Stimulated activated CD4-positive, alpha-beta T cell treated with anti-CD3 and anti-CD28 coated beads, Interleukin-15, amount 100 ng/mL, for 24 hours (primary cell): ENCODE measurements at regions not wholly inside any gene's neighbourhood (a gene's known extent, or its start where the extent isn't known, plus 50 kb on each side); places are given as distances from the start of the nearest gene placed in this dataset.

Experiments used
- DNase-seq: peaks from one replicate; pipeline ENCODE4 v3.0.0-alpha.2; 2020

GRCh38 chr16:79295746-79296145, 304.8 kb downstream of the MAF start:
- DNase-seq = no peak

- DNase-seq = no peak
Observed at GRCh38 chr16:79295162-79295561, 305.4 kb downstream of the MAF start.

GRCh38 chr16:79294568-79294967, 306.0 kb downstream of the MAF start:
- no peak for DNase-seq

GRCh38 chr16:79293836-79294460, 306.6 kb downstream of the MAF start:
- no peak for DNase-seq

- DNase-seq = peak; percentile 22
Observed at GRCh38 chr16:79288066-79288465, 312.5 kb downstream of the MAF start.

GRCh38 chr16:79287424-79287917, 313.1 kb downstream of the MAF start:
- DNase-seq = no peak

- peak; percentile 56 for DNase-seq
Observed at GRCh38 chr16:79286646-79287423, 313.7 kb downstream of the MAF start.

- DNase-seq = no peak
Observed at GRCh38 chr16:79284766-79285165, 315.8 kb downstream of the MAF start.

GRCh38 chr16:79283578-79283977, 317.0 kb downstream of the MAF start:
- peak; percentile 50 for DNase-seq

GRCh38 chr16:79282806-79283205, 317.7 kb downstream of the MAF start:
- peak; percentile 27 for DNase-seq

- DNase-seq = peak; percentile 82
Observed at GRCh38 chr16:79278506-79278905, 322.0 kb downstream of the MAF start.

GRCh38 chr16:79276501-79276900, 324.0 kb downstream of the MAF start:
- no peak for DNase-seq

GRCh38 chr16:79274264-79274663, 326.3 kb downstream of the MAF start:
- DNase-seq = no peak

- DNase-seq = peak; percentile 86
Observed at GRCh38 chr16:79272141-79272577, 328.4 kb downstream of the MAF start.

GRCh38 chr16:79271583-79271982, 329.0 kb downstream of the MAF start:
- no peak for DNase-seq

GRCh38 chr16:79270011-79270410, 330.5 kb downstream of the MAF start:
- DNase-seq = no peak

- peak; percentile 87 for DNase-seq
Observed at GRCh38 chr16:79269211-79269863, 331.2 kb downstream of the MAF start.

- DNase-seq = peak; percentile 84
Observed at GRCh38 chr16:79267781-79268180, 332.8 kb downstream of the MAF start.

- no peak for DNase-seq
Observed at GRCh38 chr16:79267146-79267545, 333.4 kb downstream of the MAF start.

- peak; percentile 41 for DNase-seq
Observed at GRCh38 chr16:79265701-79266100, 334.8 kb downstream of the MAF start.

GRCh38 chr16:79265196-79265595, 335.3 kb downstream of the MAF start:
- DNase-seq = no peak

- DNase-seq = no peak
Observed at GRCh38 chr16:79264237-79265109, 336.1 kb downstream of the MAF start.

GRCh38 chr16:79263425-79263824, 337.1 kb downstream of the MAF start:
- no peak for DNase-seq
